Caco-2 (cell line): ENCODE measurements at regions not wholly inside any gene's neighbourhood (a gene's known extent, or its start where the extent isn't known, plus 50 kb on each side); places are given as distances from the start of the nearest gene placed in this dataset.

Experiments
- BruUV-seq: library from RNA; stranded (reverse); fragments of 400-500 nt; replicated peaks from 2 replicates; lab custom pipeline; 2021; lab: Mats Ljungman, UMichigan
- CTCF ChIA-PET: fragments of 300-600 bp; sonication (Branson Sonifier 250); formaldehyde crosslinking; loops from one replicate; lab custom pipeline; 2022; ENCODE audit warnings: antibody characterized with exemption; lab: Charles Lee
- POLR2A ChIA-PET: fragments of 300-600 bp; sonication (Branson Sonifier 250); formaldehyde crosslinking; loops from one replicate; lab custom pipeline; 2022; ENCODE audit warnings: antibody characterized with exemption; lab: Charles Lee
- DNase-seq, 2 experiments: peaks; one replicate each; pipeline versions ENCODE4 v3.0.0 to v3.0.0-alpha.2; 2020 to 2022
- H3K27me3 ChIP-seq: replicated peaks from 2 replicates; pipeline ENCODE4 v1.6.0; 2011; ENCODE audit warnings: low read length; ENCODE audit not compliant: control insufficient read depth, insufficient read depth
- H3K36me3 ChIP-seq: 2 replicates; pipeline ENCODE4 v1.5.1; 2011; ENCODE audit warnings: low read length; ENCODE audit not compliant: control insufficient read depth, insufficient read depth
- H3K4me1 ChIP-seq: fragments of 250-450 bp; sonication (Bioruptor Pico); 2 replicates; pipeline ENCODE4 v1.5.1; 2020; ENCODE audit warnings: mild to moderate bottlenecking
- H3K4me3 ChIP-seq: 2 replicates; pipeline ENCODE4 v1.5.1; 2011; ENCODE audit warnings: low read depth, mild to moderate bottlenecking, control low read depth, low read length
- H3K9me3 ChIP-seq: fragments of 250-450 bp; sonication (Bioruptor Pico); 2 replicates; pipeline ENCODE4 v1.5.1; 2020; ENCODE audit warnings: mild to moderate bottlenecking, moderate library complexity
- H3K27ac Mint-ChIP-seq: one replicate; pipeline ENCODE4 v1.8.0; 2022; ENCODE audit warnings: mixed read lengths; ENCODE audit not compliant: unreplicated experiment
- H3K27me3 Mint-ChIP-seq: one replicate; pipeline ENCODE4 v1.8.0; 2022; ENCODE audit warnings: mixed read lengths; ENCODE audit not compliant: insufficient read depth, unreplicated experiment
- H3K36me3 Mint-ChIP-seq: one replicate; pipeline ENCODE4 v1.8.0; 2022; ENCODE audit warnings: mild to moderate bottlenecking, mixed read lengths; ENCODE audit not compliant: insufficient read depth, unreplicated experiment
- H3K4me1 Mint-ChIP-seq: one replicate; pipeline ENCODE4 v1.8.0; 2022; ENCODE audit warnings: low read depth, mixed read lengths; ENCODE audit not compliant: unreplicated experiment
- H3K4me3 Mint-ChIP-seq: one replicate; pipeline ENCODE4 v1.8.0; 2022; ENCODE audit warnings: mild to moderate bottlenecking, moderate library complexity, mixed read lengths; ENCODE audit not compliant: unreplicated experiment
- H3K9me3 Mint-ChIP-seq: one replicate; pipeline ENCODE4 v1.8.0; 2022; ENCODE audit warnings: mixed read lengths; ENCODE audit not compliant: unreplicated experiment
- CTCF ChIP-seq, 2 experiments: fragments of 200-600 bp in 1 of 2; IDR thresholded peaks; 1 replicate in 1 of 2; 2 replicates in 1 of 2; pipeline versions ENCODE4 v1.5.1 to v1.8.0; 2011 to 2022; ENCODE audit warnings: antibody characterized with exemption in 1 of 2, control low read depth in 1 of 2, inconsistent platforms in 1 of 2, low read depth in 1 of 2, low read length in 1 of 2, mild to moderate bottlenecking in 1 of 2, moderate library complexity in 1 of 2; ENCODE audit not compliant: insufficient read depth in 1 of 2, severe bottlenecking in 1 of 2, unreplicated experiment in 1 of 2
- intact Hi-C: fragments of 100-400 bp; cut with micrococcal nuclease; formaldehyde crosslinking; loops from one replicate; pipeline ENCODE4 v1.10.0; 2022; ENCODE audit not compliant: unreplicated experiment

- Mint-ChIP-seq H3K9me3 (peaks cover 28% of the 10 kb centered on the region), H3K4me1 (no peaks in the 10 kb centered on the region), H3K27ac (no peak overlapping the region), H3K27me3 (no peaks in the 10 kb centered on the region), H3K36me3 (no peaks in the 10 kb centered on the region), H3K4me3 (no peak overlapping the region)
- no peak overlapping the region for H3K4me3 ChIP-seq
- ChIA-PET CTCF (interaction anchor here (1.0 kb wide), 1 partner anchor 253 kb away, joined by 3 read pairs; no protein-coding TSS in a partner anchor), POLR2A (no interaction called here)
- intact Hi-C loops: no loop called here
- no peaks in the 10 kb centered on the region for H3K36me3 ChIP-seq
- DNase-seq: no peak
- no peaks in the 10 kb centered on the region for H3K4me1 ChIP-seq
- no peak for TF ChIP-seq CTCF (IDR thresholded peaks at IDR 0.05; ENCODE audit: insufficient read depth in 1 of 2, low read depth in 1 of 2, low read length in 1 of 2, severe bottlenecking in 1 of 2, unreplicated experiment in 1 of 2)
- no peaks in the 10 kb centered on the region for H3K27me3 ChIP-seq
- BruUV-seq: no TSS peak
- H3K9me3 ChIP-seq: peaks cover 3% of the 10 kb centered on the region; the same call in 1 of the 2 replicates
Measured at GRCh38 chr13:90613076-90613795, 734.3 kb upstream of the MIR17HG start.

GRCh38 chr13:90615236-90615635 is 732.3 kb upstream of the MIR17HG start:
- ChIA-PET CTCF (no interaction called here), POLR2A (no interaction called here)
- Mint-ChIP-seq H3K36me3 (no peaks in the 10 kb centered on the region), H3K27ac (no peak overlapping the region), H3K27me3 (no peaks in the 10 kb centered on the region), H3K4me1 (no peaks in the 10 kb centered on the region), H3K9me3 (peaks cover 33% of the 10 kb centered on the region), H3K4me3 (no peak overlapping the region)
- Histone ChIP-seq H3K36me3 (no peaks in the 10 kb centered on the region), H3K27me3 (no peaks in the 10 kb centered on the region), H3K9me3 (peaks cover 3% of the 10 kb centered on the region), H3K4me1 (no peaks in the 10 kb centered on the region), H3K4me3 (no peak overlapping the region)
- no peak for DNase-seq
- intact Hi-C loops: no loop called here
- BruUV-seq: no TSS peak
- no peak for TF ChIP-seq CTCF (IDR thresholded peaks at IDR 0.05; ENCODE audit: insufficient read depth in 1 of 2, low read depth in 1 of 2, low read length in 1 of 2, severe bottlenecking in 1 of 2, unreplicated experiment in 1 of 2)

- H3K27me3 ChIP-seq: no peaks in the 10 kb centered on the region
- Mint-ChIP-seq H3K4me3 (no peak overlapping the region), H3K9me3 (peaks cover 33% of the 10 kb centered on the region), H3K4me1 (no peaks in the 10 kb centered on the region), H3K27me3 (no peaks in the 10 kb centered on the region), H3K27ac (no peak overlapping the region), H3K36me3 (no peaks in the 10 kb centered on the region)
- ChIA-PET POLR2A (no interaction called here), CTCF (no interaction called here)
- TF ChIP-seq CTCF (IDR thresholded peaks at IDR 0.05; ENCODE audit: insufficient read depth in 1 of 2, low read depth in 1 of 2, low read length in 1 of 2, severe bottlenecking in 1 of 2, unreplicated experiment in 1 of 2): no peak
- peaks cover 3% of the 10 kb centered on the region for H3K9me3 ChIP-seq
- intact Hi-C loops: no loop called here
- no TSS peak for BruUV-seq
- H3K4me3 ChIP-seq: no peak overlapping the region
- no peaks in the 10 kb centered on the region for H3K36me3 ChIP-seq
- H3K4me1 ChIP-seq: no peaks in the 10 kb centered on the region
- DNase-seq: no peak
Measured at GRCh38 chr13:90615767-90616166, 731.7 kb upstream of the MIR17HG start.
